ENCODE measurements at regions not wholly inside any gene's neighbourhood (a gene's known extent, or its start where the extent isn't known, plus 50 kb on each side); places are given as distances from the start of the nearest gene placed in this dataset.

- no peak overlapping the region for H3K27ac ChIP-seq (ENCODE audit: low read depth in 1 of 2, low read length in 2 of 2)
- Mint-ChIP-seq H3K27me3 (no peaks in the 10 kb centered on the region), H3K4me1 (ENCODE audit: low read depth) (no peaks in the 10 kb centered on the region), H3K36me3 (ENCODE audit: low read depth) (no peaks in the 10 kb centered on the region), H3K27ac (no peak overlapping the region), H3K9me3 (no peaks in the 10 kb centered on the region), H3K4me3 (peak overlapping the region; percentile 25)
- no peak overlapping the region for H3K4me3 ChIP-seq (ENCODE audit: low read length)
- no peaks in the 10 kb centered on the region for H3K36me3 ChIP-seq (ENCODE audit: insufficient read depth, low read length)
- H3K27me3 ChIP-seq (ENCODE audit: control insufficient read depth in 1 of 2, insufficient read depth in 2 of 2, low read length in 2 of 2) = no peaks in the 10 kb centered on the region
- intact Hi-C loops (cut with DNase I, micrococcal nuclease) = no loop called here
- ChIA-PET CTCF (no interaction called here), POLR2A (no interaction called here)
- ATAC-seq (ENCODE audit: poor library complexity) (no peak), DNase-seq (no peak)
- H3K4me1 ChIP-seq (ENCODE audit: insufficient read depth, low read length) = no peaks in the 10 kb centered on the region
- TF ChIP-seq CTCF (IDR thresholded peaks at IDR 0.05) = no peak
- no peaks in the 10 kb centered on the region for H3K9me3 ChIP-seq (ENCODE audit: control insufficient read depth in 1 of 2, insufficient read depth in 1 of 2, low read length in 2 of 2)
These were observed 135.4 kb upstream of the MDFIC start for GRCh38 chr7:114786455-114786854.

GRCh38 chr7:114787556-114787955 is 134.3 kb upstream of the MDFIC start:
- intact Hi-C loops (cut with DNase I, micrococcal nuclease) = no loop called here
- no peaks in the 10 kb centered on the region for H3K9me3 Mint-ChIP-seq
- CTCF ChIA-PET = no interaction called here

GRCh38 chr7:114788706-114789105 is 133.2 kb upstream of the MDFIC start:
- Mint-ChIP-seq H3K27me3 (no peaks in the 10 kb centered on the region), H3K4me1 (ENCODE audit: low read depth) (no peaks in the 10 kb centered on the region), H3K4me3 (no peak overlapping the region), H3K27ac (no peak overlapping the region), H3K9me3 (no peaks in the 10 kb centered on the region), H3K36me3 (ENCODE audit: low read depth) (no peaks in the 10 kb centered on the region)
- no peaks in the 10 kb centered on the region for H3K27me3 ChIP-seq (ENCODE audit: control insufficient read depth in 1 of 2, insufficient read depth in 2 of 2, low read length in 2 of 2)
- no peak for TF ChIP-seq CTCF (IDR thresholded peaks at IDR 0.05)
- intact Hi-C loops (cut with DNase I, micrococcal nuclease) = no loop called here
- H3K4me1 ChIP-seq (ENCODE audit: insufficient read depth, low read length) = no peaks in the 10 kb centered on the region
- ChIA-PET CTCF (no interaction called here), POLR2A (no interaction called here)
- H3K4me3 ChIP-seq (ENCODE audit: low read length) = no peak overlapping the region
- DNase-seq = no peak
- no peaks in the 10 kb centered on the region for H3K36me3 ChIP-seq (ENCODE audit: insufficient read depth, low read length)
- no peak for ATAC-seq (ENCODE audit: poor library complexity)
- H3K9me3 ChIP-seq (ENCODE audit: control insufficient read depth in 1 of 2, insufficient read depth in 1 of 2, low read length in 2 of 2) = no peaks in the 10 kb centered on the region
- H3K27ac ChIP-seq (ENCODE audit: low read depth in 1 of 2, low read length in 2 of 2) = no peak overlapping the region

More at GRCh38 chr7:114787556-114787955, 134.3 kb upstream of the MDFIC start:
- Histone ChIP-seq H3K4me3 (ENCODE audit: low read length) (no peak overlapping the region), H3K9me3 (ENCODE audit: control insufficient read depth in 1 of 2, insufficient read depth in 1 of 2, low read length in 2 of 2) (no peaks in the 10 kb centered on the region), H3K4me1 (ENCODE audit: insufficient read depth, low read length) (no peaks in the 10 kb centered on the region), H3K27me3 (ENCODE audit: control insufficient read depth in 1 of 2, insufficient read depth in 2 of 2, low read length in 2 of 2) (no peaks in the 10 kb centered on the region), H3K27ac (ENCODE audit: low read depth in 1 of 2, low read length in 2 of 2) (no peak overlapping the region), H3K36me3 (ENCODE audit: insufficient read depth, low read length) (no peaks in the 10 kb centered on the region)
- no peaks in the 10 kb centered on the region for H3K4me1 Mint-ChIP-seq (ENCODE audit: low read depth)
- no peaks in the 10 kb centered on the region for H3K36me3 Mint-ChIP-seq (ENCODE audit: low read depth)
- POLR2A ChIA-PET = no interaction called here
- no peak overlapping the region for H3K4me3 Mint-ChIP-seq
- H3K27ac Mint-ChIP-seq = no peak overlapping the region
- no peaks in the 10 kb centered on the region for H3K27me3 Mint-ChIP-seq
- ATAC-seq (ENCODE audit: poor library complexity) (no peak), DNase-seq (no peak)
- TF ChIP-seq CTCF (IDR thresholded peaks at IDR 0.05) = no peak

All from CD4-positive, alpha-beta T cell (primary cell).